Smooth muscle cell (in vitro differentiated cells): ENCODE measurements at regions not wholly inside any gene's neighbourhood (a gene's known extent, or its start where the extent isn't known, plus 50 kb on each side); places are given as distances from the start of the nearest gene placed in this dataset.

Source experiments
- DNase-seq: peaks from one replicate; lab custom pipeline; 2025; ENCODE audit not compliant: unreplicated experiment; lab: John Stamatoyannopoulos, UW
- H2AFZ ChIP-seq: fragments of 200-600 bp; sonication (generic); 2 replicates; pipeline ENCODE4 v1.6.0; 2016; ENCODE audit warnings: antibody characterized with exemption, low read depth, mild to moderate bottlenecking
- H3F3A ChIP-seq: fragments of 200-600 bp; sonication (generic); 2 replicates; pipeline ENCODE4 v1.6.0; 2017; ENCODE audit warnings: antibody characterized with exemption, low read depth
- H3K27ac ChIP-seq: fragments of 200-600 bp; sonication (generic); 2 replicates; pipeline ENCODE4 v1.5.1; 2016; ENCODE audit warnings: low read depth, mild to moderate bottlenecking
- H3K27me3 ChIP-seq: fragments of 200-600 bp; sonication (generic); 2 replicates; pipeline ENCODE4 v1.6.1; 2016; ENCODE audit warnings: low read depth, mild to moderate bottlenecking
- H3K36me3 ChIP-seq: fragments of 200-600 bp; sonication (generic); 2 replicates; pipeline ENCODE4 v1.5.1; 2016; ENCODE audit warnings: low read depth
- H3K4me1 ChIP-seq: fragments of 200-600 bp; sonication (generic); 2 replicates; pipeline ENCODE4 v1.5.1; 2016; ENCODE audit warnings: low read depth
- H3K4me2 ChIP-seq: fragments of 200-600 bp; sonication (generic); 2 replicates; pipeline ENCODE4 v1.6.0; 2016; ENCODE audit warnings: mild to moderate bottlenecking
- H3K4me3 ChIP-seq: fragments of 200-600 bp; sonication (generic); 2 replicates; pipeline ENCODE4 v1.5.1; 2016; ENCODE audit warnings: mild to moderate bottlenecking
- H3K79me2 ChIP-seq: fragments of 200-600 bp; sonication (generic); 2 replicates; pipeline ENCODE4 v1.6.0; 2016; ENCODE audit warnings: low read depth, mild to moderate bottlenecking
- H3K9ac ChIP-seq: fragments of 200-600 bp; sonication (generic); 2 replicates; pipeline ENCODE4 v1.6.0; 2016; ENCODE audit warnings: low read depth
- H3K9me3 ChIP-seq: fragments of 200-600 bp; sonication (generic); replicated peaks from 2 replicates; pipeline ENCODE4 v1.5.1; 2016; ENCODE audit warnings: low read depth
- H4K20me1 ChIP-seq: fragments of 200-600 bp; sonication (generic); 2 replicates; pipeline ENCODE4 v1.6.0; 2016; ENCODE audit warnings: low read depth
- CTCF ChIP-seq: fragments of 200-600 bp; sonication (generic); IDR thresholded peaks from 2 replicates; pipeline ENCODE4 v1.5.1; 2017; ENCODE audit warnings: borderline replicate concordance, mild to moderate bottlenecking, antibody characterized with exemption; ENCODE audit not compliant: insufficient read depth, poor library complexity, severe bottlenecking
- WGBS: methylation state at CpG from one replicate; pipeline ENCODE4 v1.1.7; 2016; ENCODE audit warnings: low lambda C conversion rate; 5-methylcytosine and 5-hydroxymethylcytosine counted together

DNA sequence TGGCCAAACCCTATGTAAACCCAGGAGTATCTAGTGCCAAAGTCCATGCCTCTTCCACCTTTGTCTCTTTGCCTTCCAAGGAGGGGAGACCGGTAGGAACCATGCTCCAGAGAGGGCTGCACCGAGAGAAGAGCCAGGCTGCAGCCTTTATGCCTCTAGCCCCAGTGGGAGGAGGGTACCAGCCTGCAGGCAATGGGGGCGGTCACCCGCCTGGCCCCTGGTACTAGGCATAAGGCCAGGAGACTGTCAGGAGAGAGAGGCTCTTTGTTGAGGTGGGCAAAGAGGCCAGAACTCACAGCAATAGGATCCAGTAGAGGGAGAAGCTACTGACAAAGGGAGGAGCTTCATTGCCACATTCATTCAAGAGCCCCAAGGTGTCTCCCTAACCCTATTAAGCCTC is 146.6 kb upstream of the PDE1C start:
- H3K4me3 ChIP-seq = no peak overlapping the region
- H3K79me2 ChIP-seq = no peaks in the 10 kb centered on the region
- H2AFZ ChIP-seq = no peak overlapping the region
- no peaks in the 10 kb centered on the region for H4K20me1 ChIP-seq
- WGBS = 89% methylated on average over 4 of the region's 4 CpGs
- H3K9me3 ChIP-seq = no peaks in the 10 kb centered on the region
- H3K9ac ChIP-seq = no peak overlapping the region
- H3K4me2 ChIP-seq = no peak overlapping the region
- H3K4me1 ChIP-seq = no peaks in the 10 kb centered on the region
- H3F3A ChIP-seq = no peaks in the 10 kb centered on the region
- H3K36me3 ChIP-seq = no peaks in the 10 kb centered on the region
- H3K27ac ChIP-seq = no peak overlapping the region
- H3K27me3 ChIP-seq = peaks cover 26% of the 10 kb centered on the region
- TF ChIP-seq CTCF = no peak
- DNase-seq = no peak

DNA sequence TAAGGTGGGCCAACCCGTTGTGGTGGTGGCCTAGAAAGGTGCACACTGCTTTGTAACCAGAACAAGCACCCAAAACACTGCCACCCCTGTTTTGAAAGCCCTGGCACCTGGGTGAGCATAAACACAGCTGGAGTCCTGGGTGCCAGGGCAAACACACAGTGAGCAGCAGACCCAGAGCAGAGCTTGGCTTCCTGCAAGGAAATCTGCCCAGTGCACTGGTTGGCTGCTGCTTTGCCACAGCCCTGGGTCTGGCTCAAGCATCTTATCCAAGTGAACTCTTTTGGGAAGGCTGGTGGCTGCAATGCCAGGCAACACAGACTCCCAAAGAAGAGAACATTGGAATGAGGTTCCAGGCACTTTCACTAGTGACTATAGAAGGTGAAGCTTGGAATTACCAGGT is 145.5 kb upstream of the PDE1C start:
- Histone ChIP-seq H3K36me3 (no peaks in the 10 kb centered on the region), H3K4me3 (no peak overlapping the region), H3K9ac (no peak overlapping the region), H3K4me1 (no peaks in the 10 kb centered on the region), H3K79me2 (no peaks in the 10 kb centered on the region), H3K27ac (no peak overlapping the region), H3F3A (no peaks in the 10 kb centered on the region), H3K4me2 (no peak overlapping the region), H4K20me1 (no peaks in the 10 kb centered on the region), H2AFZ (no peak overlapping the region), H3K27me3 (peaks cover 26% of the 10 kb centered on the region), H3K9me3 (no peaks in the 10 kb centered on the region)
- no peak for DNase-seq
- no peak for TF ChIP-seq CTCF
- 73% methylated on average over 1 of the region's 1 CpG for WGBS

GRCh38 chr7:32214913-32215312 is 144.7 kb upstream of the PDE1C start:
- no peak overlapping the region for H3K4me3 ChIP-seq
- H3F3A ChIP-seq = no peaks in the 10 kb centered on the region
- H3K27ac ChIP-seq = no peak overlapping the region
- H3K36me3 ChIP-seq = no peaks in the 10 kb centered on the region
- H3K4me1 ChIP-seq = no peaks in the 10 kb centered on the region
- TF ChIP-seq CTCF = no peak
- no peaks in the 10 kb centered on the region for H4K20me1 ChIP-seq
- no peak for DNase-seq
- H2AFZ ChIP-seq = no peak overlapping the region
- H3K79me2 ChIP-seq = no peaks in the 10 kb centered on the region
- H3K9me3 ChIP-seq = no peaks in the 10 kb centered on the region
- 92% methylated on average over 4 of the region's 4 CpGs for WGBS
- no peak overlapping the region for H3K9ac ChIP-seq
- H3K4me2 ChIP-seq = no peak overlapping the region
- H3K27me3 ChIP-seq = peaks cover 26% of the 10 kb centered on the region

GRCh38 chr7:32212321-32212720 is 142.1 kb upstream of the PDE1C start:
- Histone ChIP-seq H4K20me1 (no peaks in the 10 kb centered on the region), H3K4me2 (no peak overlapping the region), H3K4me3 (no peak overlapping the region), H3K36me3 (no peaks in the 10 kb centered on the region), H3K27me3 (peaks cover 46% of the 10 kb centered on the region), H3K9ac (no peak overlapping the region), H3K79me2 (no peaks in the 10 kb centered on the region), H3K27ac (no peak overlapping the region), H2AFZ (no peak overlapping the region), H3K4me1 (no peaks in the 10 kb centered on the region), H3F3A (no peaks in the 10 kb centered on the region), H3K9me3 (no peaks in the 10 kb centered on the region)
- DNase-seq = no peak
- TF ChIP-seq CTCF = no peak
- WGBS = 91% methylated on average over 7 of the region's 7 CpGs
